ENCODE measurements at regions not wholly inside any gene's neighbourhood (a gene's known extent, or its start where the extent isn't known, plus 50 kb on each side); places are given as distances from the start of the nearest gene placed in this dataset.

DNA sequence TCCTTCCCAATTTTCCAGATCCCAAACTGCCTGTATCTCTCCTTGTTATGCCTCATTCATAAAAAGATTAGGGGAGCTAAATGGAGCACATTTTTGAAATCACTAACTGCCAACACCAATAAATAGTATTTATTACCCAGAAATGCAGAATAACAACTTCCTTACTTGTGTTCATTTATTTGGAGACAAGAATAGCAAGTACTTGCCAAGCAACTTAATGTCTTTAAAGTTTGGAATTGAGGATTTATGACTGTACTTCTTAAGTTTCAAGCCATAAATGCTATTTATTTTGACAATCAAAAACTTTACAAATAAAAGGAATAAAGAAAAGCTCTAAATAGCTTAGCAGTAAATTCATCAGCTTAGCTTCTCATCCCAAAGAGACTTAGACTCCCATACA is 626.1 kb upstream of the NOVA1 start:
- TF ChIP-seq POLR2A (IDR thresholded peaks at IDR 0.05; ENCODE audit: low read length) (no peak), GATA1 (IDR thresholded peaks at IDR 0.05; ENCODE audit: low read depth, low read length) (no peak)
